H1 (cell line): ENCODE measurements at regions not wholly inside any gene's neighbourhood (a gene's known extent, or its start where the extent isn't known, plus 50 kb on each side); places are given as distances from the start of the nearest gene placed in this dataset.

Experiments used
- CTCF ChIA-PET: fragments of 300-600 bp; sonication (Branson Sonifier 250); formaldehyde crosslinking; loops from one replicate; lab custom pipeline; 2021; ENCODE audit not compliant: partially characterized antibody; lab: Charles Lee
- POLR2A ChIA-PET: fragments of 300-600 bp; sonication (Branson Sonifier 250); formaldehyde crosslinking; loops from one replicate; lab custom pipeline; 2021; ENCODE audit warnings: inconsistent platforms; ENCODE audit not compliant: partially characterized antibody; lab: Charles Lee
- DNase-seq, 2 experiments: peaks; one replicate each; pipeline versions ENCODE4 v3.0.0 to v3.0.0-alpha.2; 2010 to 2022; ENCODE audit warnings: low spot score in 2 of 2, low read depth in 1 of 2, mixed read lengths in 1 of 2
- FAIRE-seq: peaks from 2 replicates; lab custom pipeline; 2011; peaks lifted over from hg19 to GRCh38; lab: Jason Lieb, UNC
- H2AFZ ChIP-seq: 2 replicates; pipeline ENCODE4 v1.8.1; 2012; ENCODE audit warnings: low read length, inconsistent platforms
- H2AK5ac ChIP-seq: 2 replicates; pipeline ENCODE4 v1.6.1; 2013; ENCODE audit warnings: low read depth, low read length
- H2BK120ac ChIP-seq: replicated peaks from 2 replicates; pipeline ENCODE3; 2013; ENCODE audit warnings: low read depth, low read length, inconsistent platforms
- H2BK12ac ChIP-seq: 2 replicates; pipeline ENCODE4 v1.6.1; 2013; ENCODE audit warnings: low read depth, low read length
- H2BK15ac ChIP-seq: 2 replicates; pipeline ENCODE4 v1.6.1; 2013; ENCODE audit warnings: low read length
- H2BK20ac ChIP-seq: 2 replicates; pipeline ENCODE4 v1.6.1; 2013; ENCODE audit warnings: low read length
- H2BK5ac ChIP-seq: 2 replicates; pipeline ENCODE4 v1.6.1; 2013; ENCODE audit warnings: low read depth, low read length
- H3K14ac ChIP-seq: 2 replicates; pipeline ENCODE4 v1.6.1; 2013; ENCODE audit warnings: inconsistent platforms; ENCODE audit not compliant: insufficient read length
- H3K18ac ChIP-seq: 2 replicates; pipeline ENCODE4 v1.6.1; 2013; ENCODE audit warnings: low read length; ENCODE audit errors: extremely low read depth
- H3K23ac ChIP-seq: 2 replicates; pipeline ENCODE4 v1.6.1; 2013; ENCODE audit warnings: inconsistent platforms; ENCODE audit not compliant: insufficient read length
- H3K23me2 ChIP-seq: 2 replicates; pipeline ENCODE4 v1.6.1; 2013; ENCODE audit warnings: low read depth, low read length
- H3K27ac ChIP-seq: 2 replicates; pipeline ENCODE4 v1.6.1; 2011; ENCODE audit warnings: low read depth, low read length, inconsistent platforms
- H3K27me3 ChIP-seq, 4 experiments: replicated peaks in 1 of 4; 1 replicate in 1 of 4; 2 replicates in 3 of 4; pipeline versions ENCODE4 v1.6.1 to v1.8.1; 2011 to 2013; ENCODE audit warnings: low read length in 3 of 4, mild to moderate bottlenecking in 3 of 4, inconsistent platforms in 2 of 4, mixed read lengths in 2 of 4, moderate library complexity in 1 of 4; ENCODE audit not compliant: control insufficient read depth in 3 of 4, insufficient read depth in 3 of 4; ENCODE audit errors: extremely low read depth in 1 of 4
- H3K36me3 ChIP-seq, 4 experiments: 2 replicates each; pipeline versions ENCODE4 v1.6.1 to v1.8.1; 2011 to 2013; ENCODE audit warnings: mild to moderate bottlenecking in 4 of 4, low read length in 3 of 4, moderate library complexity in 2 of 4, control low read depth in 1 of 4, inconsistent platforms in 1 of 4; ENCODE audit not compliant: insufficient read depth in 4 of 4, control insufficient read depth in 2 of 4
- H3K4ac ChIP-seq: replicated peaks from 2 replicates; pipeline ENCODE3; 2013; ENCODE audit warnings: low read length, low read depth, mixed read lengths, inconsistent platforms; ENCODE audit not compliant: insufficient read length
- H3K4me1 ChIP-seq, 4 experiments: replicated peaks in 1 of 4; 1 replicate in 1 of 4; 2 replicates in 3 of 4; pipeline versions ENCODE4 v1.6.1 to v1.8.1; 2011 to 2013; ENCODE audit warnings: low read length in 3 of 4, inconsistent platforms in 2 of 4, mixed read lengths in 1 of 4; ENCODE audit not compliant: insufficient read depth in 4 of 4, control insufficient read depth in 3 of 4
- H3K4me2 ChIP-seq, 2 experiments: 2 replicates each; pipeline versions ENCODE4 v1.6.1 to v1.8.1; 2011 to 2013; ENCODE audit warnings: low read depth in 2 of 2, low read length in 2 of 2, control low read depth in 1 of 2, inconsistent platforms in 1 of 2, mild to moderate bottlenecking in 1 of 2; ENCODE audit not compliant: insufficient read depth in 1 of 2
- H3K4me3 ChIP-seq, 4 experiments: fragments of 200-600, 300-600 bp in 1 of 4; sonication (generic), shearing (Covaris generic), sonication (Bioruptor Twin) in 1 of 4; 2 replicates each; pipeline versions ENCODE4 v1.5.1 to v1.8.1; 2011 to 2016; ENCODE audit warnings: low read length in 4 of 4, low read depth in 3 of 4, control low read depth in 2 of 4, inconsistent platforms in 2 of 4, mild to moderate bottlenecking in 2 of 4, mixed read lengths in 1 of 4, moderate library complexity in 1 of 4; ENCODE audit not compliant: insufficient read depth in 2 of 4; ENCODE audit errors: extremely low read depth in 1 of 4
- H3K56ac ChIP-seq: replicated peaks from 2 replicates; pipeline ENCODE3; 2013; ENCODE audit warnings: low read depth, mild to moderate bottlenecking, mixed read lengths, low read length, inconsistent platforms; ENCODE audit not compliant: insufficient read length
- H3K79me1 ChIP-seq: 2 replicates; pipeline ENCODE4 v1.6.1; 2013; ENCODE audit warnings: low read depth, low read length, control low read depth
- H3K79me2 ChIP-seq, 2 experiments: 2 replicates each; pipeline versions ENCODE4 v1.6.1 to v1.8.1; 2012 to 2013; ENCODE audit warnings: low read length in 2 of 2, mild to moderate bottlenecking in 2 of 2, inconsistent platforms in 1 of 2; ENCODE audit not compliant: insufficient read depth in 2 of 2, control insufficient read depth in 1 of 2
- H3K9ac ChIP-seq, 4 experiments: replicated peaks in 1 of 4; 1 replicate in 1 of 4; 2 replicates in 3 of 4; pipeline versions ENCODE4 v1.6.1 to v1.8.1; 2011 to 2013; ENCODE audit warnings: low read depth in 3 of 4, low read length in 3 of 4, control low read depth in 2 of 4, mild to moderate bottlenecking in 2 of 4, moderate library complexity in 2 of 4, inconsistent platforms in 1 of 4; ENCODE audit errors: extremely low read depth in 1 of 4
- H3K9me3 ChIP-seq, 2 experiments: 2 replicates each; pipeline versions ENCODE4 v1.6.1 to v1.8.1; 2012 to 2013; ENCODE audit warnings: mild to moderate bottlenecking in 2 of 2, moderate library complexity in 2 of 2, control low read depth in 1 of 2, inconsistent platforms in 1 of 2, low read depth in 1 of 2, low read length in 1 of 2, mixed read lengths in 1 of 2; ENCODE audit not compliant: insufficient read depth in 2 of 2
- H4K20me1 ChIP-seq, 2 experiments: replicated peaks in 1 of 2; 2 replicates each; pipeline versions ENCODE3 to v1.8.1; 2011 to 2013; ENCODE audit warnings: inconsistent platforms in 2 of 2, low read length in 2 of 2, mild to moderate bottlenecking in 1 of 2; ENCODE audit not compliant: insufficient read depth in 2 of 2, control insufficient read depth in 1 of 2
- H4K5ac ChIP-seq: 2 replicates; pipeline ENCODE4 v1.6.1; 2013; ENCODE audit warnings: low read length, low read depth, mixed read lengths, inconsistent platforms; ENCODE audit not compliant: insufficient read length
- H4K8ac ChIP-seq: 2 replicates; pipeline ENCODE4 v1.8.0; 2013; ENCODE audit warnings: mild to moderate bottlenecking, moderate library complexity, low read length, inconsistent platforms; ENCODE audit not compliant: insufficient read depth; ENCODE audit errors: extremely low read depth
- H4K91ac ChIP-seq: replicated peaks from 2 replicates; pipeline ENCODE3; 2013; ENCODE audit warnings: low read length, mixed read lengths, inconsistent platforms; ENCODE audit not compliant: insufficient read length
- BCL11A ChIP-seq, 2 experiments: IDR thresholded peaks; one replicate each; pipeline ENCODE4 v1.6.1; 2011; ENCODE audit warnings: low read depth in 2 of 2, low read length in 2 of 2, mild to moderate bottlenecking in 2 of 2
- CHD1 ChIP-seq: IDR thresholded peaks from 2 replicates; pipeline ENCODE4 v1.6.1; 2012; ENCODE audit warnings: low read depth, low read length, improper control_type of control experiment
- CTBP2 ChIP-seq: IDR thresholded peaks from 2 replicates; pipeline ENCODE4 v1.7.0; 2011; ENCODE audit warnings: borderline replicate concordance, mild to moderate bottlenecking, moderate library complexity, mixed read lengths, low read length; ENCODE audit not compliant: insufficient read depth, insufficient read length
- TBP ChIP-seq: IDR thresholded peaks from 2 replicates; pipeline ENCODE4 v1.6.1; 2011; ENCODE audit warnings: low read depth, low read length, improper control_type of control experiment
- WGBS, 2 experiments: shearing (Covaris generic) in 1 of 2; methylation state at CpG; one replicate each; pipeline versions ENCODE4 v1.1.6 to v1.1.7; 2013 to 2015; ENCODE audit warnings: low lambda C conversion rate in 2 of 2, mixed read lengths in 2 of 2, inconsistent platforms in 1 of 2, low coverage in 1 of 2, missing lambda C conversion rate in 1 of 2; ENCODE audit not compliant: insufficient replicate concordance in 2 of 2, insufficient coverage in 1 of 2, insufficient read length in 1 of 2; ENCODE audit errors: extremely low coverage in 1 of 2, missing lambda C conversion rate in 1 of 2; 5-methylcytosine and 5-hydroxymethylcytosine counted together

DNA sequence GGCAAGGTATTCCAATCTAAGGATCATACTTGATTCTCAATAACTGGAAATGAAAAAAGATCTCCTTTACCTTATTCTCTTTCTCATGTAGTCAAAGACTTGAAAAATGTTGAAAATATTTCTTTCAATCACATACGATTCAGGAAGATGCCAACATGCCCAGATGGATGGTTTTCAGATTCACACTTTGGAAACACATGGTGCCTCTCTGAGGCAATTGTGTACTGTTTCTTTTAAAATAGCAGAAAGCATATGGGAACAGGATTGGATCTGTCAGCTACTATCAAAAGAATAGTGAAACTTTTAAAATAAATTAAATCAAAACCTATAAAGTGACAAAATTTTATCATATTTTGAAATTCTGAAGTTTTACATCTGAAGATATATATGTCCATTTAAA is 222.4 kb downstream of the SPRY2 start:
- Histone ChIP-seq H4K5ac (no peak overlapping the region), H4K20me1 (no peaks in the 10 kb centered on the region), H4K91ac (no peak overlapping the region), H3K9ac (no peak overlapping the region), H2AK5ac (no peak overlapping the region), H2AFZ (no peak overlapping the region), H3K4me3 (no peak overlapping the region), H3K23ac (no peak overlapping the region), H3K18ac (no peak overlapping the region), H2BK15ac (no peak overlapping the region), H3K4me2 (no peak overlapping the region), H3K79me1 (no peaks in the 10 kb centered on the region), H2BK5ac (no peak overlapping the region), H3K14ac (no peak overlapping the region), H3K4ac (no peak overlapping the region), H3K4me1 (no peaks in the 10 kb centered on the region), H4K8ac (no peak overlapping the region), H3K9me3 (no peaks in the 10 kb centered on the region), H3K79me2 (no peaks in the 10 kb centered on the region), H2BK120ac (no peak overlapping the region), H3K27me3 (no peaks in the 10 kb centered on the region), H2BK20ac (no peak overlapping the region), H3K36me3 (no peaks in the 10 kb centered on the region), H3K23me2 (no peaks in the 10 kb centered on the region), H3K56ac (no peak overlapping the region), H2BK12ac (no peak overlapping the region), H3K27ac (no peak overlapping the region)
- WGBS, 2 experiments = 97% methylated on average over 1 of the region's 1 CpG; no CpG with 5 or more reads in 1 of the 2 experiments
- CTCF ChIA-PET = interaction anchor here (1.0 kb wide), 1 partner anchor 9 kb away, joined by 4 read pairs; no protein-coding TSS in a partner anchor
- no peak for FAIRE-seq
- POLR2A ChIA-PET = no interaction called here
- TF ChIP-seq TBP (no peak), CHD1 (no peak), CTBP2 (no peak), BCL11A (IDR thresholded peaks at IDR 0.05; ENCODE audit: low read depth in 2 of 2, low read length in 2 of 2) (no peak)
- no peak for DNase-seq
